Testis (tissue), 2 donors: ENCODE measurements at regions not wholly inside any gene's neighbourhood (a gene's known extent, or its start where the extent isn't known, plus 50 kb on each side); places are given as distances from the start of the nearest gene placed in this dataset.

Experiments used
- DNase-seq: peaks from one replicate; pipeline ENCODE4 v3.0.0-alpha.2; 2019
- H3K27ac ChIP-seq, 2 donors: fragments of 200-600 bp; sonication (generic); one replicate each; pipeline ENCODE4 v1.5.1; 2019
- H3K27me3 ChIP-seq: fragments of 200-600 bp; sonication (generic); one replicate; pipeline ENCODE4 v1.5.1; 2019
- H3K36me3 ChIP-seq: fragments of 200-600 bp; sonication (generic); one replicate; pipeline ENCODE4 v1.5.1; 2017; ENCODE audit warnings: low read depth; ENCODE audit errors: missing control alignments
- H3K4me1 ChIP-seq: fragments of 200-600 bp; sonication (generic); one replicate; pipeline ENCODE4 v1.5.1; 2019
- H3K4me3 ChIP-seq, 2 donors: fragments of 200-600 bp; sonication (generic); one replicate each; pipeline ENCODE4 v1.5.1; 2017 to 2019
- H3K9me3 ChIP-seq: fragments of 200-600 bp; sonication (generic); one replicate; pipeline ENCODE4 v1.5.1; 2017
- POLR2A ChIP-seq: fragments of 450-650 bp; IDR thresholded peaks from one replicate; pipeline ENCODE4 v1.6.1; 2017; ENCODE audit warnings: antibody characterized with exemption, mild to moderate bottlenecking, moderate library complexity
- WGBS, 2 donors: methylation state at CpG; one replicate each; pipeline ENCODE4 v1.1.5; 2018; 5-methylcytosine and 5-hydroxymethylcytosine counted together
- intact Hi-C: fragments of 100-400 bp; cut with DNase I; formaldehyde crosslinking; loops from one replicate; pipeline ENCODE4 v1.15.1; 2023; ENCODE audit warnings: low total_unique reads
- TF ChIP-seq, protein P1 (sequence below), 3 experiments: fragments of 450-650 bp in 2 of 3; fragments of 200-600 bp in 1 of 3; sonication (generic) in 1 of 3; IDR thresholded peaks; one replicate each; pipeline ENCODE4 v1.5.1; 2016 to 2019; ENCODE audit warnings: antibody characterized with exemption in 3 of 3, mild to moderate bottlenecking in 2 of 3, moderate library complexity in 1 of 3

DNA sequence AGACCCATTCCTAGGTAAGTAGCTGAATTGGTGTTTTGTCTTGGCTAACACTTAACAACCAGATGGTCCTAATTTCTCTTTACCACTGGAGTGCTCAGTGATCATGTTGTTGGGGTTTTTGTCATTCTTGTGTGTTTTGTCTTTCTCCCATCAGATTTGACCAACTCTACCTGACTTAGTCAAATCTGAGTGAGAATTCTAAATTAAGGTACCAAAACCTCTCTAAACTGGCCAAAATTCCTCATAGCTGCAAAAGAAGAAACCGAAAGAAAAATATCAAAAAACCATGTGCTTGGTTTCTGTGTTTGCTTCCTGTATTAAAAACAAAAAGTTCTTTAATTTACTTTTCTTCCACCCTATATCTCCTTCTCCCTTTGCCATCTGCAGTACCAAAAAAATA, 350.7 kb upstream of the SPHKAP start:
- H3K27ac ChIP-seq = no peak overlapping the region
- H3K4me3 ChIP-seq = no peak overlapping the region
- no peak for TF ChIP-seq POLR2A
- no peaks in the 10 kb centered on the region for H3K4me1 ChIP-seq
- H3K9me3 ChIP-seq = no peaks in the 10 kb centered on the region
- no peak for DNase-seq
- no peaks in the 10 kb centered on the region for H3K36me3 ChIP-seq
- H3K27me3 ChIP-seq = no peaks in the 10 kb centered on the region
- intact Hi-C loops = no loop called here
- WGBS, 2 donors = 97% methylated on average over 1 of the region's 1 CpG

- no peaks in the 10 kb centered on the region for H3K4me1 ChIP-seq
- no peak overlapping the region for H3K4me3 ChIP-seq
- DNase-seq = no peak
- H3K27me3 ChIP-seq = no peaks in the 10 kb centered on the region
- no peak for TF ChIP-seq POLR2A
- TF ChIP-seq, protein P1, sequence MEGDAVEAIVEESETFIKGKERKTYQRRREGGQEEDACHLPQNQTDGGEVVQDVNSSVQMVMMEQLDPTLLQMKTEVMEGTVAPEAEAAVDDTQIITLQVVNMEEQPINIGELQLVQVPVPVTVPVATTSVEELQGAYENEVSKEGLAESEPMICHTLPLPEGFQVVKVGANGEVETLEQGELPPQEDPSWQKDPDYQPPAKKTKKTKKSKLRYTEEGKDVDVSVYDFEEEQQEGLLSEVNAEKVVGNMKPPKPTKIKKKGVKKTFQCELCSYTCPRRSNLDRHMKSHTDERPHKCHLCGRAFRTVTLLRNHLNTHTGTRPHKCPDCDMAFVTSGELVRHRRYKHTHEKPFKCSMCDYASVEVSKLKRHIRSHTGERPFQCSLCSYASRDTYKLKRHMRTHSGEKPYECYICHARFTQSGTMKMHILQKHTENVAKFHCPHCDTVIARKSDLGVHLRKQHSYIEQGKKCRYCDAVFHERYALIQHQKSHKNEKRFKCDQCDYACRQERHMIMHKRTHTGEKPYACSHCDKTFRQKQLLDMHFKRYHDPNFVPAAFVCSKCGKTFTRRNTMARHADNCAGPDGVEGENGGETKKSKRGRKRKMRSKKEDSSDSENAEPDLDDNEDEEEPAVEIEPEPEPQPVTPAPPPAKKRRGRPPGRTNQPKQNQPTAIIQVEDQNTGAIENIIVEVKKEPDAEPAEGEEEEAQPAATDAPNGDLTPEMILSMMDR (IDR thresholded peaks at IDR 0.05) = no peak
- H3K36me3 ChIP-seq = no peaks in the 10 kb centered on the region
- no peak overlapping the region for H3K27ac ChIP-seq
- no peaks in the 10 kb centered on the region for H3K9me3 ChIP-seq
- 53 to 63% methylated on average over 3 of the region's 3 CpGs for WGBS, 2 donors
- intact Hi-C loops = no loop called here
Measured at GRCh38 chr2:228527197-228527881, 345.9 kb upstream of the SPHKAP start.

DNA sequence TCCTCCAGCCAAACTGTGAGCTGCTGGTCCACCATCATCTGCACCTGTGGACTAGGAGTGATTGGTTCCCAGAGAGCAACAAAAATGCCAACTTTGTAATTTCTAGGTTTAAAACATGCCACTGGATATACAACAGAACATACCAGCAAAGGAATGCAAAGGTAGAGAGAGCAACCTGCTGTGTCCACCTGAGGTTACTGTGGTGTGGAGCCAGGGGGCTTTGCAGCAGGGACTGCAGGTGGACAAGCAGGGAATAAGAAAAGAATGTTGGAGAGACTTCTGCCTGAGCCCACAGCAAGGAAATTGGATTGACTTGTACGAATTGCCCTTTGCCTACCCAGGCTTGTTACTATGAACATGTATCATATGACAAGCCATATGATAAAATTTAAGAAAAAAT, 345.2 kb upstream of the SPHKAP start:
- 68 to 72% methylated on average over 1 of the region's 1 CpG for WGBS, 2 donors
- Histone ChIP-seq H3K27me3 (no peaks in the 10 kb centered on the region), H3K36me3 (no peaks in the 10 kb centered on the region), H3K4me1 (no peaks in the 10 kb centered on the region), H3K9me3 (no peaks in the 10 kb centered on the region), H3K27ac (no peak overlapping the region), H3K4me3 (no peak overlapping the region)
- intact Hi-C loops = no loop called here
- TF ChIP-seq, protein P1 (IDR thresholded peaks at IDR 0.05) = no peak
- no peak for TF ChIP-seq POLR2A
- no peak for DNase-seq

GRCh38 chr2:228522977-228523376, 341.5 kb upstream of the SPHKAP start:
- no peaks in the 10 kb centered on the region for H3K9me3 ChIP-seq
- intact Hi-C loops = no loop called here
- H3K27ac ChIP-seq = no peak overlapping the region
- no peaks in the 10 kb centered on the region for H3K4me1 ChIP-seq
- 90 to 95% methylated on average over 3 of the region's 3 CpGs for WGBS, 2 donors
- TF ChIP-seq, protein P1 (IDR thresholded peaks at IDR 0.05) = no peak
- no peak for TF ChIP-seq POLR2A
- H3K27me3 ChIP-seq = no peaks in the 10 kb centered on the region
- no peak overlapping the region for H3K4me3 ChIP-seq
- no peaks in the 10 kb centered on the region for H3K36me3 ChIP-seq
- no peak for DNase-seq

DNA sequence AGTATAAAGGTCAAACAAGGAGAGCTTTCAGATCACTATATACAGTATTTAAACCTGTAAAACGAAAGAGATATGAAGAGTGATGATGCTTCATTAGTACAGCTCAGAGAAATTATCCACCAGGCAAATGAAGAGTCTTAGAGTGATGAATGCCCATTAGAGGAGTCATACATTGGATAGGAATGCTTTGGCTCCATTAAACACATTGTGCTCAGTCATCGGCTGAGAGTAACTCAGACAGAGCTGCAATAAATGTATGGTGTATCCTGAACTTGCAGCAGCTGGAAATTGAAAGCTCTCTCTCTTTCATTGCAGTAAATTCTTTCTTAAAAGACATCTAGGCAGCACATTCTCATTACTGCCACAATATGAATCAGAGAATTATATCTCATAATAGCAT, 340.8 kb upstream of the SPHKAP start:
- no peaks in the 10 kb centered on the region for H3K36me3 ChIP-seq
- no peaks in the 10 kb centered on the region for H3K4me1 ChIP-seq
- H3K9me3 ChIP-seq = no peaks in the 10 kb centered on the region
- no peaks in the 10 kb centered on the region for H3K27me3 ChIP-seq
- TF ChIP-seq, protein P1 (IDR thresholded peaks at IDR 0.05) = no peak
- no peak overlapping the region for H3K27ac ChIP-seq
- H3K4me3 ChIP-seq = no peak overlapping the region
- no peak for DNase-seq
- WGBS, 2 donors = 78 to 82% methylated on average over 2 of the region's 2 CpGs
- intact Hi-C loops = no loop called here
